CD4-positive, alpha-beta T cell treated with Interleukin-6 for 4 hours (primary cell): ENCODE measurements at regions not wholly inside any gene's neighbourhood (a gene's known extent, or its start where the extent isn't known, plus 50 kb on each side); places are given as distances from the start of the nearest gene placed in this dataset.

Experiments
- DNase-seq: peaks from one replicate; pipeline ENCODE4 v3.0.0-alpha.2; 2020; ENCODE audit warnings: mixed read lengths

- DNase-seq: no peak
These were observed 158.7 kb downstream of the TM9SF2 start for GRCh38 chr13:99659866-99660554.

GRCh38 chr13:99659226-99659625 is 158.0 kb downstream of the TM9SF2 start:
- DNase-seq: no peak

DNA sequence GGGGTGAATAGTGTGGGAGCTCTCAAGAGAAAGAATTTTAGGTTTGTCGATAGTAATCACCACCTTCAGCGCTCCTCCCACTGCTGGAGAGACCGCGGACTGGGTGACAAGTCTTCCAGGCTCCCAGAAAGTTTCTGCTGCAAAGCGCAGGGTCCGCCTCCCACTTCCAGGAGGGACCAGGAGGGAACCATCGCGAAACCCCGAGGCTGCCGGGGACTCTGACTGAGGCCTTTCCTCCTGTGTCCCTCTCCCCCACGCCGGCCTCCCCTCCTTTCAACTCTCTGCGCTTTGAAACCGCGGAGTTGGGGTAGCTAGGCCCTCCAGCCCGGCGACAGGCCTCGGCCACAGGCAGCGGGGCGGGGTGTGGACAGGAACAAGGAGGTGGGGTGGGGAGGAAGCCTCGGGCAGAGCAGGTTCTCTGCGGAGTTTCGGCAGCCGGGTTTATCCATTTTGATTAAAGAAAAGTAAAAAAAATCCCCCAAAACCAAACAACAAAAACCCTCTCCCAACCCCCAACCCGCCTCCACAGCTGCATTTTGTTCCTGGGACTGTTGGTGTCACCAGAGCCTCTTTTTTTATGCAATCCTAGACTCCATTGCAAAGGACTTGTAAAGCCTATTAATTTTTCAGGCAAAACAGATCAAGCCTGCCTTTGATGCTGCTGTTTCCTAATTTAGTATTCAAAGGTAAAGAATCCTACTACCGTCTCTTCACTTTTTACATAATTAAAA is 157.2 kb downstream of the TM9SF2 start:
- DNase-seq: peak; percentile 70

GRCh38 chr13:99657848-99658260 is 156.6 kb downstream of the TM9SF2 start:
- peak; percentile 58 for DNase-seq

GRCh38 chr13:99656844-99657381 is 155.6 kb downstream of the TM9SF2 start:
- DNase-seq: peak; percentile 30

GRCh38 chr13:99656092-99656745 is 154.9 kb downstream of the TM9SF2 start:
- peak; percentile 91 for DNase-seq

- peak; percentile 40 for DNase-seq
These were observed 154.2 kb downstream of the TM9SF2 start for GRCh38 chr13:99655351-99656091.

DNA sequence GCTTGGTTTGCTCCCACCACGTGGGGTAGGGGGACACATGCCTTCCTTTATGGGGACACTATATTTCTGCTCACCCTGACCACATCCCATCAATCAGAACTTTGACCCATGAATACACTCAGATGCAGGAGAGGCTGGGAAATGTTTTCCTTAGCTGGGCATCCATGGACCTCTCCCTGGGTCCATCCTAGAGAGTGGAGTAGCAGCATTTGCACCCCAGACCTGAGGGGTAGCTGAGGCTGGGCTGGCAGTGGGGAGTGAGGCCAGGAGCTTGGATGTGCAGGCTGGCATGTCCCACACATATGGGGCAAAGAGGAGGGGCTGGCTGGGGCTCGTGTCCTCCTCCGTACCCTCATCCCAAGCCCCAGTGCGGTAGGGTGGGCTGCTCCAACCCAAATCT is 152.8 kb downstream of the TM9SF2 start:
- DNase-seq: no peak

- DNase-seq: no peak
These were observed 152.3 kb downstream of the TM9SF2 start for GRCh38 chr13:99653526-99653925.

GRCh38 chr13:99652901-99653300 is 151.6 kb downstream of the TM9SF2 start:
- DNase-seq: no peak

- no peak for DNase-seq
These were observed 150.9 kb downstream of the TM9SF2 start for GRCh38 chr13:99652141-99652540.

- DNase-seq: no peak
These were observed 149.7 kb downstream of the TM9SF2 start for GRCh38 chr13:99651016-99651415.

GRCh38 chr13:99650410-99650809 is 149.1 kb downstream of the TM9SF2 start:
- DNase-seq: no peak

DNA sequence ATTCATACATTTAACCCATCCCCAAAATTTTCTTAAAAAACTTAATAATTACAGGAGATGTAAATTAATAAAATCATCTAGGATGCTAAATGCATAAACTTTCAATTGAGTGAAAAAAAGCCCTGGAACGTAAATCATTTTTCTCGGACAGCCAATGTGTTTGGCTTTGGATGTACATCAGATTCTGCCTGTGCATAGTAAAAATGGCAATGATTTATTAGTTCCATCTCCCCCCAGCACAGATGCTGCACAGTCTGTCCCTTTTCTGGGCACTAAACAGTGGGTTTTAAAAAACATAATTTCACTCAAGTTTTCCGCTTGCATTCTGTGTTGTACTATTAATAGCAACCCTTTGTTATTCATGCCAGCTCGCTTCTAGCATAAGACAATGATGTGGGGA is 147.7 kb downstream of the TM9SF2 start:
- no peak for DNase-seq

GRCh38 chr13:99648066-99648665 is 146.9 kb downstream of the TM9SF2 start:
- DNase-seq: no peak

GRCh38 chr13:99647596-99647985 is 146.3 kb downstream of the TM9SF2 start:
- no peak for DNase-seq

- no peak for DNase-seq
These were observed 145.8 kb downstream of the TM9SF2 start for GRCh38 chr13:99646866-99647595.

- no peak for DNase-seq
These were observed 141.6 kb downstream of the TM9SF2 start for GRCh38 chr13:99642841-99643240.

- no peak for DNase-seq
These were observed 140.7 kb downstream of the TM9SF2 start for GRCh38 chr13:99642006-99642405.

- DNase-seq: no peak
These were observed 139.0 kb downstream of the TM9SF2 start for GRCh38 chr13:99640260-99640659.

DNA sequence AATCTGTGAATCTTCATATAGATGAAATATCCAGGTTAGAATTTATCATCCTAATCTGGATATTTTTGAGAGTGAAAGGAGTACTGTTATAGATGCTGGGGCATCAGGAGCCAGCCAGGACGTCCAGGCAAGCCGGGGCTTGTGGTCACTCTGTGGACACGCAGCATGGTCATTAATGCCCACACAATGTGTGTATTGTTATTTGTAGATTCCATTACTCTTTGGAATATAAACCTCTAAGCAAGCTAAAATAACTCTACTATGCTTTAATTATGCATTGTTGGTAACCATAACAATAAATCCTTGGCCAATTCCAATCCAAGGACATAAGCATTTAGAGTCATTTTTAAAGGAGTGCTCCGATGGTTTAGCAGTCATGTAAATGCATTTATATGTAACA is 137.9 kb downstream of the TM9SF2 start:
- DNase-seq: no peak
